Testis (tissue), 2 donors: ENCODE measurements at regions not wholly inside any gene's neighbourhood (a gene's known extent, or its start where the extent isn't known, plus 50 kb on each side); places are given as distances from the start of the nearest gene placed in this dataset.

Experiments used
- POLR2A ChIP-seq: fragments of 450-650 bp; IDR thresholded peaks from one replicate; pipeline ENCODE4 v1.6.1; 2017; ENCODE audit warnings: antibody characterized with exemption, mild to moderate bottlenecking, moderate library complexity
- TF ChIP-seq, protein P1 (sequence below), 3 experiments: fragments of 450-650 bp in 2 of 3; fragments of 200-600 bp in 1 of 3; sonication (generic) in 1 of 3; IDR thresholded peaks; one replicate each; pipeline ENCODE4 v1.5.1; 2016 to 2019; ENCODE audit warnings: antibody characterized with exemption in 3 of 3, mild to moderate bottlenecking in 2 of 3, moderate library complexity in 1 of 3

DNA sequence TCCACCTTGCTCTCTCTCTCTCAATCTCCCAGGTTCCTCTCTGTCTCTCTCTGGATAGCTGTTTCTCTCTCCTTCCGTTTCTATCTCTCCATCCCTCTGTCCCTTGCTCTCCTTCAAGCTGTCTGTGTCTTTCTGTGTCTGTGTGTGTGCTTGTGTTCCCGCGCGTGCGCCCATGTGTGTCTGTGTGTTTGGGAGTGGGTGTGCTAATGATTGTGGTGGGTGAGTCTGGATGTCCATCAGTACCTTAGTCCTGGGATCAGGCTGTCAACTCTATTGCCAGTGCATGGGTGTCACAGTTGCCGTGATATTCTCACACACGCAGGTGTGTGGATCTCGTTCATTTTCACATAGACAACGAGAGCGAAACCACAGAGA lies 1380.6 kb upstream of the DEFB115 start:
- TF ChIP-seq, protein P1, sequence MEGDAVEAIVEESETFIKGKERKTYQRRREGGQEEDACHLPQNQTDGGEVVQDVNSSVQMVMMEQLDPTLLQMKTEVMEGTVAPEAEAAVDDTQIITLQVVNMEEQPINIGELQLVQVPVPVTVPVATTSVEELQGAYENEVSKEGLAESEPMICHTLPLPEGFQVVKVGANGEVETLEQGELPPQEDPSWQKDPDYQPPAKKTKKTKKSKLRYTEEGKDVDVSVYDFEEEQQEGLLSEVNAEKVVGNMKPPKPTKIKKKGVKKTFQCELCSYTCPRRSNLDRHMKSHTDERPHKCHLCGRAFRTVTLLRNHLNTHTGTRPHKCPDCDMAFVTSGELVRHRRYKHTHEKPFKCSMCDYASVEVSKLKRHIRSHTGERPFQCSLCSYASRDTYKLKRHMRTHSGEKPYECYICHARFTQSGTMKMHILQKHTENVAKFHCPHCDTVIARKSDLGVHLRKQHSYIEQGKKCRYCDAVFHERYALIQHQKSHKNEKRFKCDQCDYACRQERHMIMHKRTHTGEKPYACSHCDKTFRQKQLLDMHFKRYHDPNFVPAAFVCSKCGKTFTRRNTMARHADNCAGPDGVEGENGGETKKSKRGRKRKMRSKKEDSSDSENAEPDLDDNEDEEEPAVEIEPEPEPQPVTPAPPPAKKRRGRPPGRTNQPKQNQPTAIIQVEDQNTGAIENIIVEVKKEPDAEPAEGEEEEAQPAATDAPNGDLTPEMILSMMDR (IDR thresholded peaks at IDR 0.05) = no peak
- TF ChIP-seq POLR2A = no peak
